GM19395 (cell line): ENCODE measurements at regions not wholly inside any gene's neighbourhood (a gene's known extent, or its start where the extent isn't known, plus 50 kb on each side); places are given as distances from the start of the nearest gene placed in this dataset.
A peak's percentile ranks its signal among the peaks of the same experiment; 100 is the strongest.

Experiments used
- ATAC-seq: cut with Tn5 transposase; IDR thresholded peaks from one replicate; pipeline ENCODE4 v1.9.1; 2021; ENCODE audit warnings: mild to moderate bottlenecking, moderate library complexity; ENCODE audit not compliant: unreplicated experiment

DNA sequence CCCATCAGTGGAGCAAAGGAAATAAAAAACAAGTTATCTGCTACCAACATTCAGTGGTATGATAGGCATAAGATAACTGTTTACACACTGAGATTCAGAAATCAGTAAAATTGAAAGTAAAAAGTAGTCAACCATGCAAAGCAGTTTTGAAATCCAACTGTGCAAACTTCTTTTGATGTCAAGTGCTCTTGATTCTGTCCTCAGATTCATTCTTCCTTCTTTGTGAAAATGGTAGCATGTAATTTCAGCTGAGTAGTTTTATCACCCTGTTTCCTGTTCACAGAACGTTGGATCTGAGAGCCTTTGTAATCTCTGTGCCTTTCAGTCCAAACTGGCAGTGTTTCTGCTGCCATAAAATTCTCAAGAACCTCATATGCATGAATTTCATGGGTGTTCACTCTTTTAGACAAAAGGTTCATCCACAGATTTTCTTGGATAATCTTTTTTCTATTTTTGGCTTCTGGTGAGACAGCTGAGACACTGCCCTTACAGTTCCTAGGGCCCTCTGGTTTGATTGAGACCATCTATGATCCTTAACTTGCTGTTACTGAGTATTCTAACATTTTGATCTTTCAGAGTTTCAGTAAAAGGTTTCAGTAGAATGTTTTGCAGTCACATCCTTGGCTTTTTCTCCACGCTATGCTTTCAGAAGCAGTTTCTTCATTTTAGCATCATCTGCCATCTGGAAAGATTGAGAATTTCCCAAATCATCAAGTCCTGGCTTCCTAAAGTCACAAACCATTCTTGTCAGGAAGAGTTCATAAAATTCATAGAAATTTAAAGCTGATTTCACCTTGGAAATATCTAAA, 272.3 kb upstream of the EPHA4 start:
- ATAC-seq: peak; percentile 66

DNA sequence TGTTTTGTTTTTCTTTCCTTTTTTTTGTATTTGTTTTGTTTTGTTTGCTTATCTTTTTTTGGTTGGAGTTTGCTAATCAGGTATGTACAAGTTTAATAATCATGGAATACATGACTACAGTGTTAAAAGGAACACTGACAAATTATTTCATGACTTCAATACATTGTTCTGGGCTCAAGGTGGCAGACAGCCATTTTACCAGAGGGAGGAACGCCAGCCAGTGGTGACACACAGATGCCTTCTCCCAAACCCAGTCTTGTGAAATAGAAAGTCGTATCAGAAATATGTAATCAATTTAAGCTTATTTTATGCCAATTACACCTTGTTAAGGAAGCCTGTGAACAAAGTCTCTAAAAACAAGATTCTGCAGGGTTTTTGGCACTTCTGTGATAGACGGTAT, 264.0 kb upstream of the EPHA4 start:
- ATAC-seq: no peak

DNA sequence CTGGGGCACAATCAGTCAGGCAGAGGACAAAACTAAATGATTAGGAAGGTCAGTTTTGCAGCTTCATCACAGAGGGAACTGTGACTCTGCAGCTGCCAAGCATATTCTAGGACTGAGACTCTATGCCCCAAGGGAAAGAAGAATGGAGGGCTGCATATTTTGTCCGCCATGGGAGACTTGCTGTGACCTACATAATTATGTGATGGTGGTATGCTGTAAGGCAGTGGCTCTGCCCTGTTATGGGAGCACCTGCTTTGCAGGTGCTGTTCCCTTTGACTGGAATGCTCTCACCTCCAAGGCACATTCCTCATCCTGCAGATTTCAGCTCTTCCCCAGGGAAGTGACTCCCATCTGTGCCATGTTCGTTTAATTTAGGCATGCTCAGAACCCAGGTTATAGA, 261.9 kb upstream of the EPHA4 start:
- ATAC-seq: no peak

DNA sequence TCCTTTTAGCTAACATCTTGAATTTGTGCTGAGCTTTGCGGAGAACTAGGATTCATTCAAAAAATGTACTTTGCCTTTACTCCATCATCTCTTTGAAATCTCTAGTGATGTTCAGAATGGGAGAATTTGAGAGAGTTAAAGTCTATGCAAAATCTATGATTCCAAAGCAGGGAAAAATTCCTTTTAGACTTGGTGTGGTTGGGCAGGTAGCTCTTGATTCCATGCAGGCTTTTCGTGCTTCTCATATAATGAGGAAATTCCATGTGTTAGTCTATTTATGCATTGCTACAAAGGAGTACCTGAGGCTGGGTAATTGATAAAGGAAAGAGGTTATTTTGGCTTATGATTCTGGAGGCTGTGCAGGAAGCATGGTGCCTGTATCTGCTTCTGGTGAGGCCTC, 258.9 kb upstream of the EPHA4 start:
- ATAC-seq: no peak

DNA sequence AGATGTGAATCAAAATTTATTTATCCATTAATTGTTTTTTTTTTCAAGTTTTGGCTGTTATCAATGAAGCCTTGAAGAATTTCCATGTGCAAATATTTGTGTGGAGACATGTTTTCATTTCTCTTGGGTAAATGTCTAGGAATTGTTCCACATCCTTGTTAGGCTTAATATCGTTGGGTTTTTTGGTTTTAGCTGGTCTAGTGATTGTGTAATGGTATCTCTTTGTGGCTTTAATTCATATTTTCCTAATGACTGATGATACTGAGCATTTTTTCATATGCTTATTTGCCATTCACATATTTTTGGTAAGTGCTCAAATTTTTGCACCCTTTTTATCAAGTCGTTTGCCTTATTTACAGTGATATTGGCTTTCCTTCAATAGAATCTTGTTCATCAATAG, 250.3 kb upstream of the EPHA4 start:
- no peak for ATAC-seq

- ATAC-seq: no peak
Observed at GRCh38 chr2:221818616-221819320, 246.7 kb upstream of the EPHA4 start.

GRCh38 chr2:221817878-221818277, 245.8 kb upstream of the EPHA4 start:
- ATAC-seq: no peak

GRCh38 chr2:221817052-221817451, 244.9 kb upstream of the EPHA4 start:
- ATAC-seq: no peak

GRCh38 chr2:221816566-221816965, 244.5 kb upstream of the EPHA4 start:
- ATAC-seq: no peak

DNA sequence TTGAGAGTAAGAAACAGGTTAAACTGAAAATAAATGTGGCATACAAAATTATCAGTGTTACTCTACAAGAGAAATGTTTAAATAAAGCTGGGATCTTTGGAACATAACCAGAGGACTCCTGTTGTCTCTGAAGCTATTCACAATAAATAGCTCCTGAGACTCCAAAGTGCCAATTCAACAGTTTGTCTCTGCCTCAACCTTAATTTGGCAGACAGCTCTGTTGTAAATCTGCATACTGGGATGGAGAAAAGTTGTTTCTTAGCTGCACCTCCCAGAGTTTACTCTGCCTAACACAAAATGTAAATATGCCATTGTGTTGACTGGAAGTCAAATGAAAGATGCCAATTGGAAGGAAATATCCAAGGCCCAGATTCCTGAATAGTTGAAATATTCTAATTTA, 238.5 kb upstream of the EPHA4 start:
- no peak for ATAC-seq

DNA sequence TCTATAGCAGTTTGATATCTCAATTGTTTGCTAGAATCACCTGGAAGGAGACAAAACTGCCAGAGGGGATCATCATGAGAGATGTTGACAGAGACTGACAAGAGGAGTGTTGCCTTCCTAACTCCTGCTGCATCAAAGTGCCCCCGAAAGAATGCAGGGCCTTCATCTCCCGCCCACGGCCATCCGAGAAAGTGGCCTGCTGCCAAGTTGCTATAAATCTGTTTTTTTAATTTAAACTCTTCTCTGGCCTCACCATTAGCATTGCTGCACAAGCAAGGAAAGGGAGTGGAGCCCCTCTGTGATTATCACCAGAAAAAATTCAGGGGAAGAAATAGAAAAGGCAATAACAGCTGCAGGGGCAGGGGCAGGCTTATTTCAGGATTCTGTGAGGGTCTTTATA, 238.1 kb upstream of the EPHA4 start:
- no peak for ATAC-seq

GRCh38 chr2:221808488-221808887, 236.4 kb upstream of the EPHA4 start:
- ATAC-seq: no peak

DNA sequence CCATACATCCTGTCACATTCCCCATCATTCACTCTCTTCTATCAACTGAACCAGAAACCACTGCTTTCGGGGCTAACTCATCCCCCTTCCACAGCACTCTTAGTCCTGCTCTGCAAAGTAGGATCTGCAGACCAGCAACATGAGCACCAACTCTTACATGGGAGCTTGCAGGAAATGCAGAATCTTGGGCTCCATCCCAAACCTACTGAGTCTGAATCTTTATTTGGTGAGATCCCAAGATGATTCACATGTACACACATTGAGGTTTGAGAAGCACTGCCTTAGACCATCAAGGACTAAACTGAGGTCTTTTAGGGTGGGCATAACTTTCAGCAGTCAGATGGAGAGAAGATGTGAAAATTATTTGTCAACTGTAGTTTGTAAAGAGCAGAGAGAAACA, 235.6 kb upstream of the EPHA4 start:
- ATAC-seq: no peak

GRCh38 chr2:221802089-221802488, 230.0 kb upstream of the EPHA4 start:
- ATAC-seq: no peak

DNA sequence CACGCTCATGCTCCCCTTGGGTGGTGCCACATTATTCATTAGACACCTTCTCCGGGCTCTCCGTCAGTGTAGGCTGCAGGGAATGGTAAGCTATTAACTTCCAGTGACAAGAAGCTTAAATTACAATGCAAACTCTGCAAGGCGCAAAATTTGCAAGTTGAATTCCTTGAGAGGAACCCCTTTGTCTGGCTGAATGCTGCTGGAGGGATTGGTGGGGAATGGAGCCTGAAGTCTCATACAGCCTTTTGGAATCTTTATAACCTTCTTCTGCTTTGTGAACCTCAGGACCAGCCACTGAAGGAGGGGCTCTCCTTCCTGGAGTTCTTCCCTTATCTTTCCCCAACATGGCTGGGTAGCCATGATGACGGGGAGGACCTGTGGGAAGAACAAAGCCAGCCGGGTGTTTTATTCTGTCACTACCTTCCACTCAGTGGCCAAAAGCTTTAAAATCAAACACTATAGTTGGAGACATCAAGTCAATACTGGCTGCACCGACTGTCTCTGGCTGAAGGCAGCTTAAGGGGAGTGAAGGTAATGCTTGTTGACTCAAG, 220.9 kb upstream of the EPHA4 start:
- no peak for ATAC-seq

GRCh38 chr2:221791844-221792243, 219.7 kb upstream of the EPHA4 start:
- no peak for ATAC-seq

DNA sequence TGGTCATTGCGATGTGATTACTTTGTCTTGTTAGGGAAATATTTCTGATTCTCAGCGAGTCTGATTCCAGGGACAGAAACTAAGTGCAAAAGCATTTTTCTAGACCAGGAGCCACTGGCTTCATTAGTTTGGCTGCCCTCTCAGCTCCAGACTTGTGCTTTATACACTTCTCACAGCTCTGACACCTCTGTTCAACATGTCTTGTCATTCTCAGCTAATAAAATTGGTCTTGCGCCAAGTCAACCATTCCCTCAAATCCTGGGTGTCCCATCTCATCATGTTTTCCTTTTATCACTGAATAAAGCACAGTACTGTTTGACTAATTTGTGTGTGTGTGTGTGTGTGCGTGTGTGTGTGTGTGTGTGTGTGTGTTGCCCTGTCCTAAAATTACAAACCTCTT, 215.5 kb upstream of the EPHA4 start:
- ATAC-seq: no peak

- ATAC-seq: no peak
Observed at GRCh38 chr2:221786297-221786926, 214.3 kb upstream of the EPHA4 start.

GRCh38 chr2:221780281-221780688, 208.2 kb upstream of the EPHA4 start:
- ATAC-seq: no peak

DNA sequence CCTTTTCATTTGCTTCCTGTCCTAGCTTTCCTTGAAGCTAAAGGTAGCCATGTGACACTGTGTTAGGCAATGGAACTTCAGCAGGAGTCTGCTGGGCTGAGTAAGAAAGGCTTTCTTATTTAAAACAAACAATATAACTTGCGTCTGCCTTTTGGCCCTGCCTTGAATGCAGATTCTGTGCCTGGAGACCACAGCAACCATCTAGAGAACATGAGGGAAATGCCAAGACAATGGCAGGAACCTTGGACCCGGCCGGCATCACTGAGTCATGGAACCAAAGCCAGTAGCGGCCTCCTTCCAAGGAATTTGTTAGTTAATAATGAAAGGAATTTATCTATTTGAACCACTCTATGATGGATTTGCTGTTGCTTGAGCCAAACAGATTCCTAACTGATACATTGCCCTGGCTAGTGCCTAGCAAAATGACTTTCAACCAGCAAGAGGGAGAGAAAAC, 207.5 kb upstream of the EPHA4 start:
- no peak for ATAC-seq

- no peak for ATAC-seq
Observed at GRCh38 chr2:221778025-221778424, 205.9 kb upstream of the EPHA4 start.

DNA sequence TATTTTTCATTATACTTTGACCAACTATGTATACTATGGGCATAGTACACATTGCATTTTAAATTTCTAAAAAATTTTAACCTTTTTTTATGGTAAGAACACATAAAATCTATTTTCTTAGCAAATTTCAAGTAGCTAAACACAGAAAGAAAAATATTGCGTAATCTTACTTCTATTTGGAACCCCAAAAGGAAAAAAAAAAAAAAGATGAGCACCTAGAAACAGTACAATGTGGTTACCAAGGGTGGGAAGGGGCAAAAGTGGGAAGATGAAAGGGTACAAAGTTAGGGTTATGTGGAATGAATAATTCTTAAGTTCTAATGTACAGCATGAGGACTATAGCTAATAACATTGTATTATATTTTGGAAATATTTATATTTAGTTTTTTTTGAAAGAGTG, 205.0 kb upstream of the EPHA4 start:
- ATAC-seq: no peak
